NCI-H187 (cell line): ENCODE measurements at regions not wholly inside any gene's neighbourhood (a gene's known extent, or its start where the extent isn't known, plus 50 kb on each side); places are given as distances from the start of the nearest gene placed in this dataset.

ENCODE experiments used
- DNase-seq, 2 experiments: peaks; one replicate each; lab custom pipeline; 2025; lab: John Stamatoyannopoulos, UW

GRCh38 chr4:177573507-177573906, 131.3 kb upstream of the AGA start:
- no peak for DNase-seq

GRCh38 chr4:177574446-177574845, 132.2 kb upstream of the AGA start:
- no peak for DNase-seq

- DNase-seq = no peak
Measured at GRCh38 chr4:177579649-177580048, 137.4 kb upstream of the AGA start.

GRCh38 chr4:177582992-177583391, 140.8 kb upstream of the AGA start:
- no peak for DNase-seq

GRCh38 chr4:177587989-177588388, 145.8 kb upstream of the AGA start:
- DNase-seq = no peak

GRCh38 chr4:177595386-177595785, 153.1 kb upstream of the AGA start:
- no peak for DNase-seq

GRCh38 chr4:177596035-177596434, 153.8 kb upstream of the AGA start:
- DNase-seq = no peak

GRCh38 chr4:177596991-177597390, 154.8 kb upstream of the AGA start:
- DNase-seq = no peak

DNA sequence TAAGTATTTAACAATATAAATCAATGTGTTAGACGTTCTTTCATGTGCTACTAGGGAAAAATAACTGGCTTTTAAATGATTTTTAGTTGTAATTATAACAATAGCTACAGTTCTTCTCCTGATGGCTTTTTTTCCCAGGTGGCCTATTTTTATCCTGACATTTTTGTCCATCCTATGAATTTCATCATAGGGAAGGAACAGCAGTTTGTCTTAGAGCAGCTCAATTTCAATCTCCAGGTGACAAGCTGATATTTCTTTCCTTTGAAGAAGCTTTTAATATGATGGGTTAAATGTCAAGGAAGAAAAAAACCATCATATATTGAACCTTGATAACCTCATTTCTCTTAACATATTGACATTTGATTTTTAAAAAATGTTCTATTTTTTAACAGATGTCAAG, 163.0 kb upstream of the AGA start:
- DNase-seq = no peak

DNA sequence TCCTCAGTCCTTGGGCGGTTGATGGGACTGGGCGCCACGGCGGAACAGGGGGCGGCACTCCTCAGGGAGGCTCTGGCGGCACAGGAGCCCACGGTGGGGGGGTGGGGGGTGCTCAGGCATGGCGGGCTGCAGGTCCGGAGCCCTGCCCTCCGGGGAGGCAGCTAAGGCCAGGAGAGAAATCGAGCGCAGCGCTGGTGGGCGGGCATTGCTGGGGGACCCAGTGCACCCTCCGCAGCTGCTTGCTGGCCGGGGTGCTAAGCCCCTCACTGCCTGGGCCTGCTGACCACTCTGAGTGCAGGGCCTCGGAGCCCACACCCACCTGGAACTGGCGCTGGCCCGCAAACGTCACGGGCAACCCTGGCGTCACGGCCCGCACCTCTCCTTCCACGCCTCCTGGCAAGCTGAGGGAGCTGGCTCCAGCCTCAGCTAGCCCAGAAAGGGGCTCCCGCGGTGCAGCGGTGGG, 164.9 kb upstream of the AGA start:
- DNase-seq = no peak

DNA sequence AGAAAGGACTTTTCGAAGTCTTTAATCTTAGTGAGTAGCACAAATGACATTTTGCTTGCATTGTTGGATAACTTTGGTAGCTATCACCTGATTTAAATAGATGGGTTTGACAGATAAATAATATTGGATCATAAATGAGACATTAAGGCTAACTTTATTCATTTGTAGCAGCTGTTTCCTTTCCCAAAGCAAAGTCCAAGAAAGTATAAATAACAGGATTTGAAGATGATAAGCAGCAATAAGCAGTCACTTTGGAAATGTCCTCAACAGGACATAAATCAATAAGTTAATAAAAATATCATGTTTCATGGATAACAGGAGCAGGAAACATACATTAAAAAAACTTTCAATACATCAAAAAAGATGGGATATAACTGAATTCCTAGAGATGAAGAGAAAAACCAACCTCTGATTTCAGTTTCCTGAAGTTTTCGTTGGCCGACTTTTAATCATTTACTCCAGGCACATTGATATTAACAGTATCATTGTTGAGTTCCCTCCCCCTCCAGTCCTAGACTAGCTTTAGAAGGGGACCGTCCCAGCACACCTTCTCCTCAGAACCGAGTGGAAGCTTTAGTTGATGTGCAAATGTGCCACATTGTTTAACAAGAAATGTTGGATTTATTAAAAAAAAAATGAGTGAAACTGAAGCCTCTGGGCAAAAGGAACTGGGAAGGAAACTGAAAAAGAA, 169.9 kb upstream of the AGA start:
- no peak for DNase-seq

- DNase-seq = no peak
Measured at GRCh38 chr4:177612684-177613083, 170.4 kb upstream of the AGA start.

GRCh38 chr4:177632481-177632880, 190.2 kb upstream of the AGA start:
- no peak for DNase-seq

- DNase-seq = no peak
Measured at GRCh38 chr4:177638871-177639270, 196.6 kb upstream of the AGA start.

DNA sequence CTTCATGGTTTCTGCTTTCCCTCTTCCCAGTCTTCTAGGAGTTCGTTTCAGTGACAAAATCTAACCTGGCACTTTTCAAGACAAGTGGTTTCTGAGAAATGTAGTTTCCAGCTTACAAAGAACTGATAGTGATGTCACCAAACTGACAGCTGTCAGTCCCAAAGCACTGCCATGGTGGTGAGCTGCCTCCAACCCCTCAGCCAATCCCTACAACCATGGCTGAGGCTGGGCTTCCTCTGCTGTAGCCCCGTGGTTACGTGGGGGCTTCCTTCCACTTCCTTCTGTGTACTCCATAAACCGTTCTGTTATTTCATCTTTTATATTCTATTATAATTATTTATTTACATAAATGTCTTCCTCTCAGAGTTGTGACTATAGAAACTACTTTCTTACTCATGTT, 198.6 kb upstream of the AGA start:
- no peak for DNase-seq

DNA sequence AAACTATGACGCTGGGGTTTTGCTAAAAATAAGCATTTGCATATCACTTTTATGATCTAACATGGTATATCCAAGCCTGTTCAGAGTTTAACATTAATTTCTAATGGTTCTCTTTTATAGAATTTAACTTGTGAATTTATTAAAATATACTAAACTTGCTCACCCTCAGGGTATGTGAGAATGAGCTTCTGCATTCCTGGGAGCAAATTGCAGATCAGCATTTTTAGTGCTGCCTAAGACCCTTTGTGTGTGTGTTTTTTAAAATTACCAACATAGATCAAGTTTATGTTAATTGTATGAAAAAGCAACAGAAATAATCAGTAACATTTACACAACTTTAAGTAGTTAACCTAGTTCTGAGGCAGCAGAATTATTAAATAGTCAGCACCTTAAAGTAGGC, 218.0 kb upstream of the AGA start:
- no peak for DNase-seq

GRCh38 chr4:177667687-177668086, 225.4 kb upstream of the AGA start:
- DNase-seq = no peak

- DNase-seq = no peak
Measured at GRCh38 chr4:177671387-177671786, 229.2 kb upstream of the AGA start.

GRCh38 chr4:177671845-177672244, 229.6 kb upstream of the AGA start:
- no peak for DNase-seq

GRCh38 chr4:177673985-177674489, 231.8 kb upstream of the AGA start:
- DNase-seq = no peak

- DNase-seq = no peak
Measured at GRCh38 chr4:177680308-177680707, 238.1 kb upstream of the AGA start.

GRCh38 chr4:177681902-177682301, 239.7 kb upstream of the AGA start:
- DNase-seq = no peak

GRCh38 chr4:177687117-177687516, 244.9 kb upstream of the AGA start:
- DNase-seq = no peak

GRCh38 chr4:177692907-177693306, 250.7 kb upstream of the AGA start:
- DNase-seq = no peak
